Gastroesophageal sphincter (tissue), 4 donors: ENCODE measurements at regions not wholly inside any gene's neighbourhood (a gene's known extent, or its start where the extent isn't known, plus 50 kb on each side); places are given as distances from the start of the nearest gene placed in this dataset.

Source experiments
- ATAC-seq: fragments of 150-250 bp; one replicate; pipeline ENCODE4 v1.9.1; 2016; ENCODE audit warnings: mild to moderate bottlenecking, moderate library complexity
- H3K27ac ChIP-seq, 4 donors: fragments of 200-600 bp; sonication (generic) in 3 of 4; 1 replicate in 3 of 4; 2 replicates in 1 of 4; pipeline ENCODE4 v1.5.1; 2016 to 2019
- H3K27me3 ChIP-seq: fragments of 200-600 bp; sonication (generic); one replicate; pipeline ENCODE4 v1.5.1; 2019
- H3K36me3 ChIP-seq, 2 donors: fragments of 200-600 bp; sonication (generic); one replicate each; pipeline ENCODE4 v1.5.1; 2019; ENCODE audit warnings: control low read depth in 1 of 2
- H3K4me1 ChIP-seq, 3 donors: fragments of 200-600 bp; sonication (generic); 1 replicate in 2 of 3; 2 replicates in 1 of 3; pipeline ENCODE4 v1.5.1; 2016 to 2019; ENCODE audit warnings: control low read depth in 2 of 3
- H3K4me3 ChIP-seq, 2 donors: fragments of 200-600 bp; sonication (generic); one replicate each; pipeline ENCODE4 v1.5.1; 2019; ENCODE audit warnings: mild to moderate bottlenecking in 1 of 2, moderate library complexity in 1 of 2
- H3K9me3 ChIP-seq, 3 donors: fragments of 200-600 bp; sonication (generic); one replicate each; pipeline ENCODE4 v1.5.1; 2017 to 2019; ENCODE audit warnings: control low read depth in 2 of 3
- CTCF ChIP-seq, 4 experiments: fragments of 200-600 bp in 2 of 4; fragments of 450-650 bp in 2 of 4; sonication (generic) in 1 of 4; IDR thresholded peaks; one replicate each; pipeline ENCODE4 v1.5.1; 2017 to 2019; ENCODE audit warnings: antibody characterized with exemption in 4 of 4, mild to moderate bottlenecking in 2 of 4, moderate library complexity in 2 of 4
- EP300 ChIP-seq: sonication (generic); formaldehyde crosslinking; IDR thresholded peaks from one replicate; pipeline ENCODE4 v1.6.1; 2017; ENCODE audit warnings: antibody characterized with exemption, mild to moderate bottlenecking
- POLR2A ChIP-seq, 2 donors: fragments of 450-650 bp; IDR thresholded peaks; one replicate each; pipeline ENCODE4 v1.6.1; 2017; ENCODE audit warnings: antibody characterized with exemption in 2 of 2, mild to moderate bottlenecking in 2 of 2, moderate library complexity in 1 of 2
- POLR2AphosphoS5 ChIP-seq: sonication (generic); formaldehyde crosslinking; IDR thresholded peaks from one replicate; pipeline ENCODE4 v1.6.1; 2017; ENCODE audit warnings: antibody characterized with exemption
- WGBS, 2 donors: methylation state at CpG; one replicate each; pipeline ENCODE4 v1.1.5; 2018; ENCODE audit warnings: low coverage in 1 of 2; 5-methylcytosine and 5-hydroxymethylcytosine counted together

- Histone ChIP-seq H3K27ac (no peak overlapping the region), H3K4me3 (no peak overlapping the region), H3K36me3 (no peaks in the 10 kb centered on the region), H3K4me1 (no peaks in the 10 kb centered on the region), H3K27me3 (no peaks in the 10 kb centered on the region), H3K9me3 (no peaks in the 10 kb centered on the region)
- WGBS, 2 donors, result 79 to 84% methylated on average over 5 to 6 of the region's 8 CpGs
- no peak for TF ChIP-seq EP300
- TF ChIP-seq POLR2A (IDR thresholded peaks at IDR 0.05), result no peak
- no peak for TF ChIP-seq POLR2AphosphoS5
- TF ChIP-seq CTCF (IDR thresholded peaks at IDR 0.05), result no peak
- ATAC-seq, result no peak
Measured at GRCh38 chr16:13305019-13305755, 403.8 kb downstream of the SHISA9 start.

GRCh38 chr16:13306161-13306995 lies 405.0 kb downstream of the SHISA9 start:
- no peak overlapping the region for H3K4me3 ChIP-seq
- no peaks in the 10 kb centered on the region for H3K27me3 ChIP-seq
- no peaks in the 10 kb centered on the region for H3K9me3 ChIP-seq
- no peak overlapping the region for H3K27ac ChIP-seq
- H3K36me3 ChIP-seq, result no peaks in the 10 kb centered on the region
- H3K4me1 ChIP-seq, result no peaks in the 10 kb centered on the region
- ATAC-seq, result no peak
- 17 to 27% methylated on average over 2 of the region's 2 CpGs for WGBS, 2 donors
- TF ChIP-seq CTCF (IDR thresholded peaks at IDR 0.05) (no peak), EP300 (no peak), POLR2A (IDR thresholded peaks at IDR 0.05) (no peak), POLR2AphosphoS5 (no peak)

- H3K27ac ChIP-seq, result no peak overlapping the region
- TF ChIP-seq EP300 (no peak), POLR2A (IDR thresholded peaks at IDR 0.05) (no peak), CTCF (IDR thresholded peaks at IDR 0.05) (no peak), POLR2AphosphoS5 (no peak)
- no peaks in the 10 kb centered on the region for H3K9me3 ChIP-seq
- WGBS, 2 donors, result 46 to 67% methylated on average over 4 of the region's 4 CpGs
- H3K4me1 ChIP-seq, result no peaks in the 10 kb centered on the region
- no peak overlapping the region for H3K4me3 ChIP-seq
- no peaks in the 10 kb centered on the region for H3K27me3 ChIP-seq
- no peak for ATAC-seq
- H3K36me3 ChIP-seq, result no peaks in the 10 kb centered on the region
Measured at GRCh38 chr16:13307255-13307654, 405.9 kb downstream of the SHISA9 start.

- Histone ChIP-seq H3K27ac (no peak overlapping the region), H3K36me3 (no peaks in the 10 kb centered on the region), H3K4me3 (no peak overlapping the region), H3K27me3 (no peaks in the 10 kb centered on the region), H3K4me1 (no peaks in the 10 kb centered on the region), H3K9me3 (no peaks in the 10 kb centered on the region)
- no peak for ATAC-seq
- WGBS, 2 donors, result 87 to 90% methylated on average over 5 of the region's 5 CpGs
- TF ChIP-seq POLR2A (IDR thresholded peaks at IDR 0.05) (no peak), EP300 (no peak)
Measured at GRCh38 chr16:13307851-13308250, 406.5 kb downstream of the SHISA9 start.

GRCh38 chr16:13312063-13312462 lies 410.7 kb downstream of the SHISA9 start:
- no peak overlapping the region for H3K27ac ChIP-seq
- H3K27me3 ChIP-seq, result no peaks in the 10 kb centered on the region
- no peaks in the 10 kb centered on the region for H3K9me3 ChIP-seq
- no peaks in the 10 kb centered on the region for H3K4me1 ChIP-seq
- H3K4me3 ChIP-seq, result no peak overlapping the region
- no peak for ATAC-seq
- WGBS, 2 donors, result 89% methylated on average over 1 of the region's 1 CpG
- TF ChIP-seq EP300 (no peak), CTCF (IDR thresholded peaks at IDR 0.05) (no peak), POLR2AphosphoS5 (no peak), POLR2A (IDR thresholded peaks at IDR 0.05) (no peak)
- no peaks in the 10 kb centered on the region for H3K36me3 ChIP-seq
